Panc1 (cell line): ENCODE measurements at regions not wholly inside any gene's neighbourhood (a gene's known extent, or its start where the extent isn't known, plus 50 kb on each side); places are given as distances from the start of the nearest gene placed in this dataset.

Source experiments
- CTCF ChIP-seq: fragments of 450-650 bp; IDR thresholded peaks from 2 replicates; pipeline ENCODE4 v1.5.1; 2017; ENCODE audit warnings: mild to moderate bottlenecking
- POLR2AphosphoS5 ChIP-seq: IDR thresholded peaks from 2 replicates; pipeline ENCODE4 v1.6.1; 2012; ENCODE audit warnings: mild to moderate bottlenecking, low read depth, low read length, moderate library complexity

GRCh38 chr7:19916046-19916445, 142.6 kb upstream of the TMEM196 start:
- TF ChIP-seq CTCF (no peak), POLR2AphosphoS5 (no peak)
